NCI-H82 (cell line): ENCODE measurements at regions not wholly inside any gene's neighbourhood (a gene's known extent, or its start where the extent isn't known, plus 50 kb on each side); places are given as distances from the start of the nearest gene placed in this dataset.

Source experiments
- DNase-seq: peaks from one replicate; lab custom pipeline; 2025; lab: John Stamatoyannopoulos, UW

DNA sequence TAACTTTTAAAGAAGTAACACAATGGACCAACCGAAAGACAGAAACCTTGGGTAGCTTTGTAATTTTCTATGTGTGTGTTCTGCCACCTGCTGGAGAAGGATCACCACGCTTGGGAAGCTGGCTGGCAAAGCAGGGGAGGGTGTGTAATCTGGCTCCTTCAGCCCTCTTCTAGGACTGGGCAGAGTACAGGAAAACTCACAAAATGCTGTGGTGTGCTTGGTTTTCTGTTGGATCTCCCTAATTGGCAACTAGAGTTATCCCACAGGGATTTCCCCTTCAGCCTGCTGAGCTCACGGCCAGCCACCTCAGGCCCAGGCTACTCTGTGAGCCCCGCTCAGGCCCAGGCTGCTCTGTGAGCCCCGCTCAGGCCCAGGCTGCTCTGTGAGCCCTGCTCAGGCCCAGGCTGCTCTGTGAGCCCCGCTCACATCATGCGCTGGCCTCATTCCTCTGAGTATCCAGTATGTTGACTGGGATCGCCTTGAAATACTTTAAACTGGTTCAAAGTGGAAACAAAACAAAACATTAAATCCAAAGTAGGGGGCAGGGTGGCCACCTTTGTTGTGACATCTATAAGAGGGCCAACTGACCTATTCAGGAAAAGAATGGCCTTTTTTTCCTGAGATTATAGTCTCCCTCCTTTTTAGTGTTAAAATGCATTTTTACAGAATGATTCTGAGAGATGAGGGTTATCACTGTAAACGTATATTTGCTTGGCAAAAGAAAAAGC lies 52.0 kb upstream of the RNU6-8 start:
- peak; percentile 68 for DNase-seq

DNA sequence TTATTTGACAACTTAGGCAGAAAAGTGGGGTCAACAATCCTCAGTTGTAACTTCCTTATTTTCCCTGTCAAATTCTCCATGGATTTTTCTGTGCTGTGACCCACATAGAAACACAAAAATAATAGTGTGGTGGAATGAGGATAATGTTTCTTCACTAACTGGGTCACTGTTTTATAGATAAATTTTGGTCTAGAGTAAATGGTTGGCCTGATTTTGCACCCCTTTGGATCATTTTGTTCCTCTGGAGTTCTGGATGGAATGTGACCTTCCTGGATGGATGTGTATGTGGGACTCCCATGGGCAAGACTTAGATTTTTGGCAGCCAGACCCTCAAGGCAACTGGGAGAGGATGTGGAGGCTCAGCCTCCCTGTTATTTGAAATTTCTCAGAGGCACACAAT lies 52.7 kb upstream of the RNU6-8 start:
- DNase-seq: no peak

DNA sequence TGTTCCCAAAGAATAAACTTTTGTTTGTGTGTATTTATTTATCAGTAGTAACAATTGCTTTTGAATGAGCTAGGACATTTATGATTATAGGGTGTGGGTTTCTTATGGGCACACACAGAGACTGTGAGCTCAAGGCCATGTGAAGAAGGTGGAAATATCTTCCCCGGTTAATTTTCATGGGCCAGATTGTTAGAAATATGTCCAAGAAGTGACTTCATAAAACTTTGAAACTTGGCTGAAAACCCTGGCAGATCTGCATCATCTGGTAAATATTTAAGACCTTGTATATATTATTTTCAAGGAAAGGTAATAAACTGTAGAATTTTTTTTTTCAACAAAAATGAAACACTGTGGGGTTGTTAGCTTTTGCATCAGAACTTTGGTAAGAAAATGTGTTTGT lies 53.5 kb upstream of the RNU6-8 start:
- DNase-seq: no peak

- DNase-seq: no peak
These were observed 55.4 kb upstream of the RNU6-8 start for GRCh38 chr14:32258336-32258993.

GRCh38 chr14:32259368-32260013 lies 56.4 kb upstream of the RNU6-8 start:
- DNase-seq: no peak

DNA sequence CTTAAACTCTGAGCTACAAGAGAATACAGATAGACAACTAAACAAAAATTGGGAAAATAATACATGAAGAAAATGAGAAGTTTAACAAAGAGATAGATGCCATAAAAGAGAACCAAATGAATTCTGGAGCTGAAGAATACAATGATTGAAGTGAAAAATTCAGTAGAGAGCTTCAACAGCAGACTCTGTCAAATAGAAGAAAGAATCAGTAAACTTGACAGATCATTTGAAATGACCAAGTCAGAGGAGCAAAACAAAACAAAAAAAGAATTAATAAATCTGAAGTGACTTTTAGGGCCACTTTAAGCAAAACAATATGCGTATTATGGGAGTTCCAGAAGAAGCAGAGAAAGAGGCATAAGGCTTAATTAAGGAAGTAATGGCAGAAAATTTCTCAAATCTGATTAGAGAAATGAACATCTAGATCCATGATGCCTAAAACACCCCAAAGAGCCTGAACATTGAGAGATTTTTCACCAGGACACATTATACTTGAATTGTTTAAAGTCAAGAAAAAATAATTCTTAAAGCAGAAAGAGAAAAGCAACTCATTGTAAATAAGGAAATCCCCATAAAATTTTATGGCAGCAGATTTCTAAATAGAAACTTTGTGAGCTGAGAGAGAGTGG lies 61.0 kb upstream of the RNU6-8 start:
- no peak for DNase-seq

DNA sequence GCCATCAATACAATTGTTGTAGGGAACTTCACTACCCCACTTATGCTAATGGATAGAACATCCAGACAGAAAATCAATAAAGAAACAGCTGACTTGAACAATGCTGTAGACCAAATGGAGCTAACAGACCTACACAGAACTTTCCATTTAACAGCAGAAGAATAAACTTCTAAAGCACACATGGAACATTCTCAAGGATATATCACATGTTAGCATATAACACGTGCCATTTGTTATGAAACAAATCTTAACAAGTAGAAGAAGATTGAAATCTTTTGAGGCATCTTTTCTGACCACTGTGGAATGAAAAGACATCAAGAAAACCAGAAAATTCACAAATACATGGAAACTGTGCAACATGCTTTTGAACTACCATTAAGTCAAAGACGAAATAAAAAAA lies 62.5 kb upstream of the RNU6-8 start:
- DNase-seq: no peak

- DNase-seq: no peak
These were observed 51.1 kb upstream of the AKAP6 start for GRCh38 chr14:32277998-32278397.
